GM21529 (cell line): ENCODE measurements at regions not wholly inside any gene's neighbourhood (a gene's known extent, or its start where the extent isn't known, plus 50 kb on each side); places are given as distances from the start of the nearest gene placed in this dataset.
"Not testable (repeated sequence)": the region's sequence is repeated elsewhere in the genome, so short reads cannot be mapped to it uniquely, and the experiment has no call there.

Experiments
- ATAC-seq: cut with Tn5 transposase; IDR thresholded peaks from one replicate; pipeline ENCODE4 v1.9.1; 2021; ENCODE audit not compliant: unreplicated experiment

GRCh38 chr16:86222547-86222946 lies 287.8 kb upstream of the FOXF1 start:
- no peak for ATAC-seq

- ATAC-seq = no peak
These were observed 287.3 kb upstream of the FOXF1 start for GRCh38 chr16:86222965-86223551.

- no peak for ATAC-seq
These were observed 286.2 kb upstream of the FOXF1 start for GRCh38 chr16:86224126-86224525.

- no peak for ATAC-seq
These were observed 285.7 kb upstream of the FOXF1 start for GRCh38 chr16:86224629-86225028.

- no peak for ATAC-seq
These were observed 284.4 kb upstream of the FOXF1 start for GRCh38 chr16:86225905-86226371.

- no peak for ATAC-seq
These were observed 283.3 kb upstream of the FOXF1 start for GRCh38 chr16:86227041-86227440.

- no peak for ATAC-seq
These were observed 282.5 kb upstream of the FOXF1 start for GRCh38 chr16:86227801-86228200.

GRCh38 chr16:86228713-86229112 lies 281.6 kb upstream of the FOXF1 start:
- ATAC-seq = no peak

- no peak for ATAC-seq
These were observed 281.0 kb upstream of the FOXF1 start for GRCh38 chr16:86229283-86229682.

GRCh38 chr16:86229866-86230656 lies 280.3 kb upstream of the FOXF1 start:
- no peak for ATAC-seq

- ATAC-seq = no peak
These were observed 278.9 kb upstream of the FOXF1 start for GRCh38 chr16:86231321-86231995.

- no peak for ATAC-seq
These were observed 278.4 kb upstream of the FOXF1 start for GRCh38 chr16:86231996-86232350.

- no peak for ATAC-seq
These were observed 277.8 kb upstream of the FOXF1 start for GRCh38 chr16:86232496-86232895.

- ATAC-seq = not testable (repeated sequence)
These were observed 276.8 kb upstream of the FOXF1 start for GRCh38 chr16:86233506-86233905.

- no peak for ATAC-seq
These were observed 270.9 kb upstream of the FOXF1 start for GRCh38 chr16:86239381-86239780.

- ATAC-seq = no peak
These were observed 269.5 kb upstream of the FOXF1 start for GRCh38 chr16:86240716-86241363.

- ATAC-seq = no peak
These were observed 268.6 kb upstream of the FOXF1 start for GRCh38 chr16:86241681-86242080.

- no peak for ATAC-seq
These were observed 267.8 kb upstream of the FOXF1 start for GRCh38 chr16:86242244-86243122.

- ATAC-seq = no peak
These were observed 267.2 kb upstream of the FOXF1 start for GRCh38 chr16:86243123-86243473.

GRCh38 chr16:86243571-86244154 lies 266.7 kb upstream of the FOXF1 start:
- ATAC-seq = no peak
